CD4-positive, alpha-beta T cell treated with Interleukin-15 for 4 hours (primary cell): ENCODE measurements at regions not wholly inside any gene's neighbourhood (a gene's known extent, or its start where the extent isn't known, plus 50 kb on each side); places are given as distances from the start of the nearest gene placed in this dataset.
"Not testable (repeated sequence)": the region's sequence is repeated elsewhere in the genome, so short reads cannot be mapped to it uniquely, and the experiment has no call there.

Experiments used
- DNase-seq: peaks from one replicate; pipeline ENCODE4 v3.0.0-alpha.2; 2020; ENCODE audit warnings: low spot score

GRCh38 chr2:8310557-8311455 lies 371.1 kb upstream of the ID2 start:
- peak; percentile 42 for DNase-seq

- no peak for DNase-seq
Measured at GRCh38 chr2:8312221-8312620, 369.6 kb upstream of the ID2 start.

GRCh38 chr2:8312861-8313830 lies 368.7 kb upstream of the ID2 start:
- DNase-seq = peak; percentile 64

GRCh38 chr2:8314063-8314462 lies 367.8 kb upstream of the ID2 start:
- no peak for DNase-seq

GRCh38 chr2:8315531-8316165 lies 366.2 kb upstream of the ID2 start:
- DNase-seq = peak; percentile 36

- DNase-seq = no peak
Measured at GRCh38 chr2:8316356-8316755, 365.5 kb upstream of the ID2 start.

- DNase-seq = no peak
Measured at GRCh38 chr2:8317418-8317817, 364.4 kb upstream of the ID2 start.

GRCh38 chr2:8319219-8319618 lies 362.6 kb upstream of the ID2 start:
- DNase-seq = no peak

- DNase-seq = no peak
Measured at GRCh38 chr2:8320311-8321066, 361.4 kb upstream of the ID2 start.

GRCh38 chr2:8322634-8323033 lies 359.2 kb upstream of the ID2 start:
- DNase-seq = no peak

- DNase-seq = no peak
Measured at GRCh38 chr2:8324164-8324856, 357.5 kb upstream of the ID2 start.

GRCh38 chr2:8324901-8325300 lies 357.0 kb upstream of the ID2 start:
- no peak for DNase-seq

GRCh38 chr2:8327371-8328100 lies 354.3 kb upstream of the ID2 start:
- DNase-seq = no peak

GRCh38 chr2:8328217-8328616 lies 353.6 kb upstream of the ID2 start:
- no peak for DNase-seq

GRCh38 chr2:8329660-8330622 lies 351.9 kb upstream of the ID2 start:
- no peak for DNase-seq

- DNase-seq = no peak
Measured at GRCh38 chr2:8331068-8331467, 350.8 kb upstream of the ID2 start.

- no peak for DNase-seq
Measured at GRCh38 chr2:8332646-8333045, 349.2 kb upstream of the ID2 start.

GRCh38 chr2:8333177-8333831 lies 348.6 kb upstream of the ID2 start:
- DNase-seq = no peak

GRCh38 chr2:8333832-8334187 lies 348.0 kb upstream of the ID2 start:
- DNase-seq = not testable (repeated sequence)
